GM12892 (cell line): ENCODE measurements at regions not wholly inside any gene's neighbourhood (a gene's known extent, or its start where the extent isn't known, plus 50 kb on each side); places are given as distances from the start of the nearest gene placed in this dataset.

Source experiments
- DNase-seq: peaks from one replicate; pipeline ENCODE4 v3.0.0; 2011; ENCODE audit not compliant: insufficient read length
- FAIRE-seq: peaks from 2 replicates; lab custom pipeline; 2011; peaks lifted over from hg19 to GRCh38; lab: Jason Lieb, UNC
- POLR2A ChIP-seq: IDR thresholded peaks from 2 replicates; pipeline ENCODE4 v1.6.1; 2011; ENCODE audit warnings: low read depth, low read length, control low read depth
- POLR2AphosphoS5 ChIP-seq: IDR thresholded peaks from 2 replicates; pipeline ENCODE4 v1.6.1; 2011; ENCODE audit warnings: low read depth, low read length, control low read depth
- TAF1 ChIP-seq: IDR thresholded peaks from 2 replicates; pipeline ENCODE4 v1.6.1; 2011; ENCODE audit warnings: low read depth, mild to moderate bottlenecking, control low read depth, low read length, borderline replicate concordance

GRCh38 chr15:69906256-69907185 lies 191.2 kb downstream of the TLE3 start:
- FAIRE-seq (no peak), DNase-seq (no peak)
- TF ChIP-seq POLR2AphosphoS5 = no peak
- TF ChIP-seq POLR2A = no peak
- no peak for TF ChIP-seq TAF1

- DNase-seq (no peak), FAIRE-seq (no peak)
- no peak for TF ChIP-seq TAF1
- TF ChIP-seq POLR2A = no peak
- TF ChIP-seq POLR2AphosphoS5 = no peak
Observed at GRCh38 chr15:69908060-69908459, 189.7 kb downstream of the TLE3 start.

- no peak for DNase-seq
- no peak for TF ChIP-seq POLR2AphosphoS5
- no peak for TF ChIP-seq POLR2A
- TF ChIP-seq TAF1 = no peak
- FAIRE-seq = no peak
Observed at GRCh38 chr15:69908590-69909420, 188.9 kb downstream of the TLE3 start.

- DNase-seq (no peak), FAIRE-seq (no peak)
- TF ChIP-seq TAF1 = no peak
- no peak for TF ChIP-seq POLR2AphosphoS5
- TF ChIP-seq POLR2A = no peak
Observed at GRCh38 chr15:69909719-69910444, 187.8 kb downstream of the TLE3 start.

- DNase-seq (no peak), FAIRE-seq (no peak)
- TF ChIP-seq POLR2A (no peak), TAF1 (no peak), POLR2AphosphoS5 (no peak)
Observed at GRCh38 chr15:69910514-69910913, 187.2 kb downstream of the TLE3 start.

- TF ChIP-seq TAF1 (no peak), POLR2AphosphoS5 (no peak), POLR2A (no peak)
- no peak for FAIRE-seq
- DNase-seq = no peak
Observed at GRCh38 chr15:69912116-69912515, 185.6 kb downstream of the TLE3 start.

GRCh38 chr15:69914040-69914439 lies 183.7 kb downstream of the TLE3 start:
- no peak for DNase-seq
- FAIRE-seq = no peak
- TF ChIP-seq POLR2AphosphoS5 (no peak), POLR2A (no peak), TAF1 (no peak)

GRCh38 chr15:69914960-69915359 lies 182.8 kb downstream of the TLE3 start:
- TF ChIP-seq POLR2AphosphoS5 = no peak
- no peak for TF ChIP-seq POLR2A
- TF ChIP-seq TAF1 = no peak

GRCh38 chr15:69916169-69916785 lies 181.4 kb downstream of the TLE3 start:
- FAIRE-seq = no peak
- DNase-seq = no peak
- TF ChIP-seq POLR2AphosphoS5 = no peak
- no peak for TF ChIP-seq POLR2A
- TF ChIP-seq TAF1 = no peak

More at GRCh38 chr15:69914960-69915359, 182.8 kb downstream of the TLE3 start:
- DNase-seq (no peak), FAIRE-seq (no peak)

GRCh38 chr15:69917056-69917455 lies 180.7 kb downstream of the TLE3 start:
- DNase-seq = no peak
- no peak for TF ChIP-seq TAF1
- no peak for TF ChIP-seq POLR2AphosphoS5
- TF ChIP-seq POLR2A = no peak
- no peak for FAIRE-seq
